ENCODE measurements at regions not wholly inside any gene's neighbourhood (a gene's known extent, or its start where the extent isn't known, plus 50 kb on each side); places are given as distances from the start of the nearest gene placed in this dataset.

DNA sequence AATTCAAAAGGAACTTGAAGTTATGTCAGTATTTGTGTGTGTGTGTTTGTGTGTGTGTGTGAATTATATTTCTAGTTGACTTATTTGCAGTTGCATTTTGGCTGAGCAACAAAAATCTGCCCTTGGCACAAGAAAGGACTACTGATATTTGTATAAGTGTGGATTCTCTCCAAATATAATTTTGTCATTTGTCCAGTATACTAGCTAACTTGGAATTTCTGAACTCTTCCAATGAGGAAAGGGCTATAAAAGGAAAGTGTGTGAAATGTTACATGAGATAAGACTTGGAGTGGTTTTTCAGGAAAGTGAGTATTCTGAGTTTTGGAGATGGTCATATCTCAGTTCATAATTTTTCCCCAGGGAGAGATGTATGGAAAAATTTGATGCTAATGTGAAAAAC, 1384.1 kb upstream of the B3GALT2 start:
- Histone ChIP-seq H3K27me3 (no peaks in the 10 kb centered on the region), H3K9me3 (no peaks in the 10 kb centered on the region), H3K4me1 (peaks cover 2% of the 10 kb centered on the region; the same call in 1 of the 2 replicates), H3K36me3 (no peaks in the 10 kb centered on the region), H3K4me3 (ENCODE audit: low read depth, low read length) (no peak overlapping the region)
- no peak for DNase-seq
- TF ChIP-seq, protein P1, sequence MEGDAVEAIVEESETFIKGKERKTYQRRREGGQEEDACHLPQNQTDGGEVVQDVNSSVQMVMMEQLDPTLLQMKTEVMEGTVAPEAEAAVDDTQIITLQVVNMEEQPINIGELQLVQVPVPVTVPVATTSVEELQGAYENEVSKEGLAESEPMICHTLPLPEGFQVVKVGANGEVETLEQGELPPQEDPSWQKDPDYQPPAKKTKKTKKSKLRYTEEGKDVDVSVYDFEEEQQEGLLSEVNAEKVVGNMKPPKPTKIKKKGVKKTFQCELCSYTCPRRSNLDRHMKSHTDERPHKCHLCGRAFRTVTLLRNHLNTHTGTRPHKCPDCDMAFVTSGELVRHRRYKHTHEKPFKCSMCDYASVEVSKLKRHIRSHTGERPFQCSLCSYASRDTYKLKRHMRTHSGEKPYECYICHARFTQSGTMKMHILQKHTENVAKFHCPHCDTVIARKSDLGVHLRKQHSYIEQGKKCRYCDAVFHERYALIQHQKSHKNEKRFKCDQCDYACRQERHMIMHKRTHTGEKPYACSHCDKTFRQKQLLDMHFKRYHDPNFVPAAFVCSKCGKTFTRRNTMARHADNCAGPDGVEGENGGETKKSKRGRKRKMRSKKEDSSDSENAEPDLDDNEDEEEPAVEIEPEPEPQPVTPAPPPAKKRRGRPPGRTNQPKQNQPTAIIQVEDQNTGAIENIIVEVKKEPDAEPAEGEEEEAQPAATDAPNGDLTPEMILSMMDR (IDR thresholded peaks at IDR 0.05; ENCODE audit: low read depth, low read length): no peak

DNA sequence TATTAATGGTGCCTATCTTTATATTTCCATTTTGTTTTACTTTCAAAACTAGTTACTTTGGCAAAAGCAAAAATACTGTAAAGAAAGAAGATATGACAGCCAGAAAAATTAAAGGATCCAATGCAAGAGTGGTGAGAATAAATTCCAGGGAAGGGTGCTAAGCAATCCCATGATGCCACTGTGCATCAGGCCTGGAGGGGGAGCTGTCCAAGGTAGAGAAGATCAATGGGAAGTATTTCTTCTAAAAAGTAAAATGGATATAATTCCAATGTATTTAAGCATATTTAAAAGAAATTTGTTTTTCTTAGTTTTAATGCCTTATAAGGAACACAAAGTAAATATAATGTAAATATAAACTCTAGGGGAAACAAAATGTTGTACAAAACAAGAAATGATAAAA, 1382.2 kb upstream of the B3GALT2 start:
- TF ChIP-seq, protein P1 (IDR thresholded peaks at IDR 0.05; ENCODE audit: low read depth, low read length): peak; percentile 46
- Histone ChIP-seq H3K27me3 (no peaks in the 10 kb centered on the region), H3K4me3 (ENCODE audit: low read depth, low read length) (no peak overlapping the region), H3K9me3 (no peaks in the 10 kb centered on the region), H3K36me3 (no peaks in the 10 kb centered on the region), H3K4me1 (no peaks in the 10 kb centered on the region)
- DNase-seq: no peak

DNA sequence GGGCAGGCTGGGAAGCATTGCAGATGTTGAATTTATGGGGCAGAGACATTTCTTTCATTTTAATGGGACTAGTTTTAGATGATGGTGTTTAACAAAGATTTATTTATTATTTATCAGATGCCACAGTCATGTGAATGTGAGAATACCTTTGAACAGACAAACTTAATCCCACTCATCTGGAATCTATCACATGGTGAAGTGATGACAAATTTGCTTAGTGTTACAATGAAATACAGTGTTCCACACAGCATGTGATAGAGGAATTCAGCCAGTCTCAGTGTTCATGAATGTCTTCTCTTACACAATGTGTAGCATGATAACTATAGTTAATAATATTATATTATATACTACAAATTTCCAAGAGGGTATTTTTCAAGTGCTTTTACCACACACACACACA, 1361.7 kb upstream of the B3GALT2 start:
- no peak for DNase-seq
- Histone ChIP-seq H3K9me3 (no peaks in the 10 kb centered on the region), H3K4me3 (ENCODE audit: low read depth, low read length) (no peak overlapping the region), H3K36me3 (no peaks in the 10 kb centered on the region), H3K27me3 (no peaks in the 10 kb centered on the region), H3K4me1 (no peaks in the 10 kb centered on the region)
- TF ChIP-seq, protein P1 (IDR thresholded peaks at IDR 0.05; ENCODE audit: low read depth, low read length): no peak

DNA sequence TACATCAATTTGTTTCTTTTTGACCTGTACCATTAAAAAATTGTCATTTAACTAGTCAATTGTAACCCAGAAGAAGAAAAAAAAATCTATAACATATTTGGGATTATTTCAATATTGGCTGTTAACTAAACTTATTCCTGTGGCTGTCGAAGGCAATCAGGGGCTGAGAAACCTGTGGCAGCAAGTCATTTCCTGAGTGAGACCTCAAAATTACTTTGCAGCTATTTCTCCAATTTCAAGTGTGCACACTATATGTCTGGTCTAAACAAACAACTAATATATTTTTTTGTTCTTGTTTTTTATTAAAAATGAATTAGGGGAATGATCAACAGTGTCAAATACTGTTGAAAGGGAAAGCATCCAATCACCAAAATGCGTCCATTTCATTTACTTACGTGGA, 1357.6 kb upstream of the B3GALT2 start:
- TF ChIP-seq, protein P1 (IDR thresholded peaks at IDR 0.05; ENCODE audit: low read depth, low read length): no peak
- Histone ChIP-seq H3K4me3 (ENCODE audit: low read depth, low read length) (no peak overlapping the region), H3K4me1 (no peaks in the 10 kb centered on the region), H3K9me3 (no peaks in the 10 kb centered on the region), H3K36me3 (no peaks in the 10 kb centered on the region), H3K27me3 (no peaks in the 10 kb centered on the region)
- no peak for DNase-seq

DNA sequence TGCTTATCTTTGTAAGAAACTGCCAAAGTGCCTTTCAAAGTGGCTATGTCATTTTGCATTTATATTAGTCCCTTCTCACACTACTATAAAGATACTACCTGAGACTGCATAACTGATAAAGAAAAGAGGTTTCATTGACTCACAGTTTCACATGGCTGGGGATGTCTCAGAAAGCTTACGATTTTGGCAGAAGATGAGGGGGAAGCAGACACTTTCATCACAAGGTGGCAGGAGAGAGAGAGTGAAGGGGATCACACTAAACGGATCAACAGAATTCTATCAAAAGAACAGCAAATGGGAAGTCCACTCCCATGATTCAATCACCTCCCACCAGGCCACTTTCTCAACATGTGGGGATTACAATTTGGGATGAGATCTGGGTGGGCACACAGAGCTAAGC, 1352.0 kb upstream of the B3GALT2 start:
- Histone ChIP-seq H3K36me3 (no peaks in the 10 kb centered on the region), H3K4me1 (no peaks in the 10 kb centered on the region), H3K27me3 (no peaks in the 10 kb centered on the region), H3K4me3 (ENCODE audit: low read depth, low read length) (no peak overlapping the region), H3K9me3 (no peaks in the 10 kb centered on the region)
- DNase-seq: no peak
- TF ChIP-seq, protein P1 (IDR thresholded peaks at IDR 0.05; ENCODE audit: low read depth, low read length): peak; percentile 39

GRCh38 chr1:194537521-194537920, 1351.1 kb upstream of the B3GALT2 start:
- TF ChIP-seq, protein P1 (IDR thresholded peaks at IDR 0.05; ENCODE audit: low read depth, low read length): no peak

More at GRCh38 chr1:194537521-194537920, 1351.1 kb upstream of the B3GALT2 start:
- Histone ChIP-seq H3K27me3 (no peaks in the 10 kb centered on the region), H3K9me3 (no peaks in the 10 kb centered on the region), H3K4me1 (no peaks in the 10 kb centered on the region), H3K36me3 (no peaks in the 10 kb centered on the region), H3K4me3 (ENCODE audit: low read depth, low read length) (no peak overlapping the region)
- DNase-seq: no peak
